ENCODE measurements at regions not wholly inside any gene's neighbourhood (a gene's known extent, or its start where the extent isn't known, plus 50 kb on each side); places are given as distances from the start of the nearest gene placed in this dataset.
A peak's percentile ranks its signal among the peaks of the same experiment; 100 is the strongest.

DNA sequence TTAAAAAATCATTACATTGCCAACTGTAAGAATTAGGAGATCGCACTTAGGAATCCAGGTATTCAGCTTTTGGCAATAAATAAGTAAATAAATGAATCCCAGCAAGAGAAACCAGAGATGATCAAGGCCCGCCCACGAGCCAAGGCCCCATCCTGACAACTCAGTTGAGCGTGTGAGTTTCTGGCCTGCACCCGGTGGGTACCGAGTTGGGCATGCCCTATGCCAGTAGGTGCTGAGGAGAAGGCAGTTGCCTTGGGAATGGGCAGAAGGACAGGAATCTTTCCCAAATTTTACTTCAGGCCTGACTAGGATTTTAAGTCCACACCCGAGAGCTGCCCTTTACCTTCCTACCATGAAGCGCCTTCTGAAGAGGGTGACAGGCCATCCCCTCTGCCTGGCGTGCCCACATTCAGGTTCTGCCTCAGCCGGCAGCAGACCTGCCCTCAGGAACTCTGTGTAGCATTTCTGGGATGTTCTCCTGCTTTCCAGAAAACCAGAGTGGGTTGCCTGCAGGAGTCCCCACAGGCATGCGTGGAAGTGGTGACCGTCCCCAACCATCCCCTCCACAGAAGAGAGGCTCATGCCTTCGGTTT, 99.3 kb upstream of the ALDH1A3 start (continued):
- TF ChIP-seq, protein P1, sequence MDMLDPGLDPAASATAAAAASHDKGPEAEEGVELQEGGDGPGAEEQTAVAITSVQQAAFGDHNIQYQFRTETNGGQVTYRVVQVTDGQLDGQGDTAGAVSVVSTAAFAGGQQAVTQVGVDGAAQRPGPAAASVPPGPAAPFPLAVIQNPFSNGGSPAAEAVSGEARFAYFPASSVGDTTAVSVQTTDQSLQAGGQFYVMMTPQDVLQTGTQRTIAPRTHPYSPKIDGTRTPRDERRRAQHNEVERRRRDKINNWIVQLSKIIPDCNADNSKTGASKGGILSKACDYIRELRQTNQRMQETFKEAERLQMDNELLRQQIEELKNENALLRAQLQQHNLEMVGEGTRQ (IDR thresholded peaks at IDR 0.05; ENCODE audit: borderline replicate concordance, low read depth, low read length): no peak
- no peak for TF ChIP-seq RCOR1 (IDR thresholded peaks at IDR 0.05; ENCODE audit: low read length)

DNA sequence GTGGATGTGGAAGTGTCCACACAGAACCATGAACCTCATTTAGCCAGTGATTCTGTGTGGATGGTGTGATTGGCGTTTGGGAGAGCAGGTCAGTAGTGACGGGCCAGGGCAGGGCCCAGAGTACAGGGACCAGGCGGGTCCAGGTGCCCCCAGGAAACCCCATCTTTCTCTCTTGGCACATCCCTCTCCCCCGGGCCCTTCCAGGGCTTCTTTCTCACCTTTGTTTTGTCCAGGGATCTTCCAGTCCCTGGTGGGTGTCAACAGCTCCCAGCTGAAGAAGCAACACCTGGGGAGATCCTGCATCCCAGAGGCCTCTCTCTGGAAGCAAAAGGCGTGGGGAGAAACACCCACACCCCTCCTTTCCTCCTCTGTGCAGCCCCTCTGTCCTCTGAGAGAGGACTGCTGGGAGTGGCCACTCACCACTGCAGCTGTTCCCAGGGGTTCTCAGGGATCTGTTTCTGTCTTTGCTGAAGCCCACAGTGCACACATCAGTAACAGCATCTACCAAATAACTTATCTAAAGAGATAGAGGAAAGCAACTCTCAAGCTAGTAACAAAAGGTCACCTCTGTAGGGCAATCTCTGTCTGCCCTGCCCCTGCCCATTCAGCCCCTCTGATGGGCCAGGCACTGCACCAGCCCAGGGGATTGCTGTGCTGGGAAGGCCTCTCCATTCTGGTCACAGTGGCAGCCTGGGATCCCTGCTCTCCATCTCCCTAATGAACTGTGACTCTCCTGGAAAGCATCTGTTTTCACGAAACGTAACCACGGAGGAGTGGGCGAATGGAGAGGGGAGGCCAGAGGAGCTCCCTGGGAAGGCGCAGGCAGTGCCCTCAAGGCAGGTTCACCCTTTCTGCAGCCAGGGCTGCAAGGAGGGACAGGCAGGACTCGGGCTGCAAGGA, 98.3 kb upstream of the ALDH1A3 start:
- Histone ChIP-seq H3K27me3 (ENCODE audit: insufficient read depth) (no peaks in the 10 kb centered on the region), H3K27ac (ENCODE audit: low read depth in 2 of 2, low read length in 1 of 2) (peak overlapping the region; percentile 11 to 98; a peak in 3 of 4 replicates), H3K4me3 (ENCODE audit: low read depth in 2 of 2, low read length in 1 of 2) (no peak overlapping the region; a peak in 1 of 4 replicates), H3K9me2 (no peaks in the 10 kb centered on the region), H4K20me1 (ENCODE audit: insufficient read depth) (no peaks in the 10 kb centered on the region), H3K9me3 (no peaks in the 10 kb centered on the region), H3K4me1 (ENCODE audit: control insufficient read depth in 1 of 2, insufficient read depth in 2 of 2, low read depth in 1 of 2, low read length in 1 of 2) (peaks cover 0 to 56% of the 10 kb centered on the region in 2 experiments; a peak in 2 of 4 replicates), H3K9ac (no peak overlapping the region), H2AFZ (ENCODE audit: low read depth) (no peak overlapping the region), H3K4me2 (no peak overlapping the region), H3K36me3 (replicated peaks in 1 of 2; ENCODE audit: control insufficient read depth in 1 of 2, insufficient read depth in 2 of 2, low read length in 1 of 2) (no peaks in the 10 kb centered on the region), H3K79me2 (ENCODE audit: insufficient read depth) (no peaks in the 10 kb centered on the region), H3F3A (replicated peaks; ENCODE audit: insufficient read depth) (no peaks in the 10 kb centered on the region)
- TF ChIP-seq TAF1 (IDR thresholded peaks at IDR 0.05; ENCODE audit: borderline replicate concordance, low read depth, low read length) (no peak), RCOR1 (IDR thresholded peaks at IDR 0.05; ENCODE audit: low read length) (peak; percentile 85), FOXJ3 (CRISPR knock-in tag; IDR thresholded peaks at IDR 0.05) (peak; percentile 97), GATA2 (CRISPR knock-in tag; IDR thresholded peaks at IDR 0.05) (peak; percentile 86), RXRA (IDR thresholded peaks at IDR 0.05; ENCODE audit: borderline replicate concordance, low read depth) (no peak), TCF12 (IDR thresholded peaks at IDR 0.05) (peak; percentile 93), RFX5 (IDR thresholded peaks at IDR 0.05; ENCODE audit: low read length) (peak; percentile 19; the same call in 1 of the 2 replicates), EP300 (IDR thresholded peaks at IDR 0.05; ENCODE audit: borderline replicate concordance in 1 of 2, low read depth in 1 of 2, low read length in 1 of 2) (peak in 1 of 2 experiments; percentile 93; a peak in 2 of 4 replicates), RAD21 (IDR thresholded peaks at IDR 0.05; ENCODE audit: low read length) (peak; percentile 47), EZH2phosphoT487 (IDR thresholded peaks at IDR 0.05; ENCODE audit: borderline replicate concordance, low read depth) (no peak), CHD2 (IDR thresholded peaks at IDR 0.05; ENCODE audit: low read length, partially characterized antibody) (peak; percentile 87), GABPA (IDR thresholded peaks at IDR 0.05; ENCODE audit: low read depth) (no peak), POLR2AphosphoS5 (IDR thresholded peaks at IDR 0.05; ENCODE audit: low read depth, low read length) (peak; percentile 61), SIN3A (IDR thresholded peaks at IDR 0.05; ENCODE audit: borderline replicate concordance, low read depth, low read length) (no peak)
- TF ChIP-seq, protein P2, sequence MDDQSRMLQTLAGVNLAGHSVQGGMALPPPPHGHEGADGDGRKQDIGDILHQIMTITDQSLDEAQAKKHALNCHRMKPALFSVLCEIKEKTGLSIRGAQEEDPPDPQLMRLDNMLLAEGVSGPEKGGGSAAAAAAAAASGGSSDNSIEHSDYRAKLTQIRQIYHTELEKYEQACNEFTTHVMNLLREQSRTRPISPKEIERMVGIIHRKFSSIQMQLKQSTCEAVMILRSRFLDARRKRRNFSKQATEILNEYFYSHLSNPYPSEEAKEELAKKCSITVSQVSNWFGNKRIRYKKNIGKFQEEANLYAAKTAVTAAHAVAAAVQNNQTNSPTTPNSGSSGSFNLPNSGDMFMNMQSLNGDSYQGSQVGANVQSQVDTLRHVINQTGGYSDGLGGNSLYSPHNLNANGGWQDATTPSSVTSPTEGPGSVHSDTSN (IDR thresholded peaks at IDR 0.05): peak; percentile 83
- TF ChIP-seq, protein P3, sequence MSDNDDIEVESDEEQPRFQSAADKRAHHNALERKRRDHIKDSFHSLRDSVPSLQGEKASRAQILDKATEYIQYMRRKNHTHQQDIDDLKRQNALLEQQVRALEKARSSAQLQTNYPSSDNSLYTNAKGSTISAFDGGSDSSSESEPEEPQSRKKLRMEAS (IDR thresholded peaks at IDR 0.05; ENCODE audit: low read depth): no peak
- TF ChIP-seq, protein P1 (IDR thresholded peaks at IDR 0.05; ENCODE audit: borderline replicate concordance, low read depth, low read length): no peak
- TF ChIP-seq, protein P4, sequence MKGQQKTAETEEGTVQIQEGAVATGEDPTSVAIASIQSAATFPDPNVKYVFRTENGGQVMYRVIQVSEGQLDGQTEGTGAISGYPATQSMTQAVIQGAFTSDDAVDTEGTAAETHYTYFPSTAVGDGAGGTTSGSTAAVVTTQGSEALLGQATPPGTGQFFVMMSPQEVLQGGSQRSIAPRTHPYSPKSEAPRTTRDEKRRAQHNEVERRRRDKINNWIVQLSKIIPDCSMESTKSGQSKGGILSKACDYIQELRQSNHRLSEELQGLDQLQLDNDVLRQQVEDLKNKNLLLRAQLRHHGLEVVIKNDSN (IDR thresholded peaks at IDR 0.05; ENCODE audit: borderline replicate concordance, low read depth): no peak
- ChIA-PET CTCF (interaction anchor here (0.7 to 3.6 kb wide), 14 partner anchors 10 to 227 kb away, joined by 3 to 17 read pairs (median 4); partner anchors contain the start of gene ALDH1A3), POLR2A (interaction anchor here (1.1 to 1.3 kb wide), 2 partner anchors 10 to 92 kb away, joined by 3 to 5 read pairs; no protein-coding TSS in a partner anchor)
- WGBS (ENCODE audit: low lambda C conversion rate): 77% methylated on average over 4 of the region's 11 CpGs
- DNase-seq: peak; percentile 88
